GM18870 (cell line): ENCODE measurements at regions not wholly inside any gene's neighbourhood (a gene's known extent, or its start where the extent isn't known, plus 50 kb on each side); places are given as distances from the start of the nearest gene placed in this dataset.

ENCODE experiments used
- ATAC-seq: cut with Tn5 transposase; IDR thresholded peaks from one replicate; pipeline ENCODE4 v1.9.1; 2021; ENCODE audit warnings: moderate library complexity; ENCODE audit not compliant: unreplicated experiment

DNA sequence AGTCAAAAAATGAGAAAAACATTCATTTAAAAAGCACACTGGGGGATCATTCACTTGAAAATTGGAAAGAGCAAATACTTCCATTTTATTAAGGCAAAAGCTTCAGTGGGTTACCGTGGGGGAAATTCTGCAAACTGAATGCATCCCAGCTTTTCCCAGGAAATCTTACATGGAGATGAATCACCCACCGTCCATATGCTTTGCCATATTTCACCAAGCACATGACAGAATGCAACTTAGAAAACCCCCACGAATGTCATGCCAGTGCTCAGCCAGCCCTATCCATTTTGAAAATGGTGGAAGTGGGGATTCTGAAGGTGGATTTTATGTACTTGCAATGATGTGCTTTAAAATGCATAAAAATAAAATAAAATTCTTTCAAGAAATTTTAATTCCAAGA, 485.5 kb upstream of the ID2 start:
- no peak for ATAC-seq

- no peak for ATAC-seq
Observed at GRCh38 chr2:8197101-8197500, 484.8 kb upstream of the ID2 start.

DNA sequence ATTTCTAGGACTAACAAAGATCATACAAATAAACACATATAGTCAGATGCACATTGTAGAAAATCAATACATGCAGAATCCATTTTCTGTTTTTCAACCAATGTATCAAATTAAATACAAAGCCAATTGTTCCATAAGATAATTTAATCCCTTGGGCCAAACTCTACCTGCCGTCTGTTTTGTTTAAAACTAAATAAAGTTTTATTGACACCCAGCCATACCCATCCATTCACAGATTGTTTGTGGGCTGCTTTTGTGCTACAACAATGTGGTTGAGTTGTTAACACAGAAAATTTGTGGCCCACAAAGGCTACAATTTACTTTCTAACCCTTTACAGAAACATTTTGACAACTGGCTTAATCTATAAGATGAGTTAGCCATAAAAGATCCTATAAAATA, 484.0 kb upstream of the ID2 start:
- ATAC-seq: no peak

DNA sequence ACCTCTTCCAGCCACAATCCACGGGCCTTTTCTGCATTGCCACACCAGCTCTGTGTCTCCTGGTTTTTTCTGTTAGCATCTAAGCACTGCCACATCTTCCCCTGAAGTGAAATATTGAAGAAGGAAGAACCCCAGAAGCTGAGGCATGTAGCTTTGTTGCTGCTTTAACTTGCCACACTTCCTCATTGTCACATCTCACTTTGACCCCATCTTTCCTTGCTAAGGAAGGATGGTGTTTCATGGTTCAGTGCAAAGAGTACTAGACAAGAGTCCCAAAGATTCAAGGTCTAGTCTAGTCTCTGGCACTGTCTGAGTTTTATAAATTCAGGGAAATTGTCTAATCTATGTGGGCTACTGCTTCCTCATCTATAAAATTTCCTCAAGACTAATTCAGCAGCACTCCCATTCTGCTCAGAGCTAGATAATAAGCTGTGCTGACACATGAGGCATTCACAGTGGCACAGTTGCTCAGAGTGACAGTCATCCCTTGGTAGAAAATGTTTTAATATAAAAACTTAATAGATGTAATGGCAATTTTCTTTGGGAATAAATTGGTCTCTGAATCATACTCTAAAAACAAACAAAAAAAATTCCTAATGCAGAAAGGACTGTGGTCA, 483.0 kb upstream of the ID2 start:
- ATAC-seq: no peak

- peak; percentile 92 for ATAC-seq
Observed at GRCh38 chr2:8202132-8202531, 479.7 kb upstream of the ID2 start.

DNA sequence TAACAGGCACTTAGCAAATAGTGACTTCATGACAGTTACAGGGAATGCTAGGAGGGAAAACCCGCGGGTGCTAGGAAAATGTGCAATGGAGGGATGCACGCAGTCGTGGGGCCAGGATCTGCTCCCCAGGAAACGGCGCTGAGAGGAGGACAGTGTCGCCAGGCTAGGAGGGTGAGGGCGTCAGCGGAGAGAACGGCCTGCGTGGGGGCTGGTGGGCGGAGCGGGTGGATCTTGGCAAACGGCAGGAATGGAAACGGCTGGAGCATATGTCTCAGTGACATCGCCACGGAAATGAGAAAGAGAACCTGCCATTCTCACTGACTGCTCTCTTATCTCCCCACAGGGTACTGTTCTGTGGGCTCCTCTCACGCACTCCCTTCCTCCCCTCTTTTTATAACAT, 478.5 kb upstream of the ID2 start:
- ATAC-seq: no peak

DNA sequence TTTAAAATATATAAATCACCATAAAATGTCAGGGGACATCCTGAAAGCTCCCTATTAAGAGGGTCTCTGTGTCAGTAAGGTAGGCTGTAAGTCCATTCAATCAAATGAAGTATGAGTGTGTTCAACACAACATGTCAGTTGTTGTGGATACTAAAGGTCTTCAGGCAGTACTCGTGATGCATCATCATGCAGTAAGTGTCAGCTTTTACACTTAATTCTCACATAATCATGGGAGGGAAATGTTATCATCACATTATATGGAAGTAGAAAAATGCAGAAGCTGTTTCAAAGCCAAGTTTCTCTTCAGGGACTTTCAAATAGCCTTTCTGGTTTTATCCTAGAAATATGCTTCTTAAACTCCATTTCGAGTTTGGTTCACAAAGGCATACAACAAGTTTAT, 477.1 kb upstream of the ID2 start:
- ATAC-seq: no peak

- ATAC-seq: no peak
Observed at GRCh38 chr2:8209494-8209893, 472.4 kb upstream of the ID2 start.

GRCh38 chr2:8211384-8211783, 470.5 kb upstream of the ID2 start:
- no peak for ATAC-seq

DNA sequence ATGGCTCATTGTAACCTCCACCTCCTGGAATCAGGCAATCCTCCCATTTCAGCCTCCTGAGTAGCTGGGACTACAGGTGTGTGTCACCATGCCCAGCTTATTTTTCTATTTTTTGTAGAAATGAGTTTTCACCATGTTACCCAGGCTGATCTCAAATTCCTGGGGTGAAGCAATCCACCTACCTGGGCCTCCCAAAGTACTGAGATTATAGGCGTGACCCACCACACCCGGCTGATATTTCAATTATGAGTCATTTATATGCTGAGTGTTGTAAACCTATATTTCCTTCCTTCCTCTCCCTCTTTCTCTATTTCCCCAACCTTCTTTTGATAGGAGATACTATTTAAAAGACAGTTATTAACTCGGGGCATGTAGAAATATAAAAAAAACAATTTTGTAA, 469.6 kb upstream of the ID2 start:
- ATAC-seq: no peak

GRCh38 chr2:8214036-8214615, 467.7 kb upstream of the ID2 start:
- ATAC-seq: no peak

DNA sequence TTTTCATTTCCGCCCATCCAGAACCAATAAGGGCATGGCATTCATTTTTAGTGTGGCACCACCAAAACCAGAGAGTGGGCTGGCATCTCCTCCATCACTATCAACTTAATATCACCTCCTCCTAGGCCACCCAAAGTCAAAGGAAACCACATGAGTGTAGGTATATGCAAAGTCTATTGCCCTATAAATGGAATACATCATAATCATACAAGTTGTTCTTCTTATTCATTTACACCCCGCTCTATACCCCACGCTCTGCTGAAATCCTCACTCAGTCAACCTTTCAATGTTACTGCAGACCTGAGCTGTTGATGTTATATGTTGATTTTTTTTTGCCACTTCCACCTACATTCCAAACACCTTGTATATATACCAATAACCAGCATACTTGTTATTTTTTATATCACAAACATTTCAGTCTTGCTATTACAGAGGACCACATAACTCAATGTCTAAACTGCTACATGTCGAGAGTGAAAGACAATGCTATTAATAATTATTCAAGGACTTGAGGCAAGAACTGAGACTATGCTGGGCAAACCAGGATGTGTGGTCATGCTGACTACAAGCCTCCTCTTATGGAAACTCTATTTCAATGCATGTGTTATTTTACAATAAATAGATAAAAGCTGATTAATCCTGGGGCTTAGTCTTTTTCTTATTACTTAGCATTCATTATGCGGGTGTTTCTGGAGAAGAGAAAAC, 466.5 kb upstream of the ID2 start:
- peak; percentile 96 for ATAC-seq

DNA sequence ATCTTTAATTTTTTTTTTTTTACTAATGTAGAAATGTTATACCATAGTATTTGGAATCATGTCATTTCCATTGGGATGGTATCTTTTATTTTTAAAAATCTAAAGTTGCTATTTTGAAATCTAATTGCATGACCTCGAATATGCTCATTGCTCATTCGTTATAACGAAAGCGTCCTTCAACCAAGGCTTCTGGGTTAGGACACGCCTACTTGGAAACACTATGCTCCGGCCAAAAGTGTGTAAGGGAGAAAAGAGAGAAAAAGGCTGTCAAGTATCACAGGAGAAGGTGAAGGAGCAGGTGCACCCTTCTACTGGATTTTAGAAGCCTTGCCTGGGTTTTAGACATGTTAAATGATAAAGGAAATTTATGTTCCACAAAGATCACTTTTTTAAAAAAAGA, 465.9 kb upstream of the ID2 start:
- no peak for ATAC-seq

DNA sequence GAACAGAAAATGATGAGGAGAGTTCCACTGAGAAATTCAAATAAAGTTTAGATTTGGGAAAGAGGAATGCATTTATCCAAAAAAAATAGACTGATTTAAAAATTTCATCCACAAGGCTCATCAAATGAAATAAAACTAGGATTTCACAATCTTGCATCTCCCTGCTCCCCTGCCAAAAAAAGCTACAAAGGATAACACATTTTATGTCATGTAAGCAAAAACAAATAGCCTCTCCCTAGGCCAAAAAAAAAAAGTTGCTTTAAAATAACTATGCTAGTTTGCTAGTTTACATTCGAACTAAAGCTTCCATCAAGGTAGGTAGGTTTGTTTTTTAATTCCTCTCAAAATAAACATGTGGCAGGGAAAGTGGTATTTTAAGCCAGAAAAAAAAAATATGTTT, 465.5 kb upstream of the ID2 start:
- ATAC-seq: no peak

DNA sequence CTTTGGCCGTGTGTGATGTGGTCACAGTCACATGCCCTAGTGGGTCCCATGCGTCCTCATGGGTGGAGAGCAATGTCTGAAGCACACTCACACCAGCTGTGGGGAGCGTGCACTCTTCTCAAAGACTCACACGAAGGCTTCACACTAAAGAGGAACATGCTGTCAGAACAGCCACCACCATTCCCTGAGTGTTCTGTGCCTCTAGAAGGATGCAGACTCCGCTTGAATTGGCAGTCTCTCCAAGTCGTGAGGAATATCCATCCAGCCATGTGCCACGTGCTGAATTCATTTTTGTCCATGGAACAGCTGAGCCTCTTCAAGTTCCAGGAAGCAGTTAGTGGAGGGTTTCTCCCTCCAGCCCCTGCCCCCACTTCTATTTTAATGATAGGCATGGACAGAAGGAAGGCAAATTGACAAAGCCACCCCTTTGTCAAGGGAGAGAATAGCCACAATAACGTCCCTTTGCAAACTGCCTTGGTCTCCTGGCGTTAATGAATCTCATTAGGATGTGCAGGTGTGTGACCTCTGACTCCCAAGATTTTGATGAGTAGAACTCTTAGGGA, 464.3 kb upstream of the ID2 start:
- no peak for ATAC-seq

DNA sequence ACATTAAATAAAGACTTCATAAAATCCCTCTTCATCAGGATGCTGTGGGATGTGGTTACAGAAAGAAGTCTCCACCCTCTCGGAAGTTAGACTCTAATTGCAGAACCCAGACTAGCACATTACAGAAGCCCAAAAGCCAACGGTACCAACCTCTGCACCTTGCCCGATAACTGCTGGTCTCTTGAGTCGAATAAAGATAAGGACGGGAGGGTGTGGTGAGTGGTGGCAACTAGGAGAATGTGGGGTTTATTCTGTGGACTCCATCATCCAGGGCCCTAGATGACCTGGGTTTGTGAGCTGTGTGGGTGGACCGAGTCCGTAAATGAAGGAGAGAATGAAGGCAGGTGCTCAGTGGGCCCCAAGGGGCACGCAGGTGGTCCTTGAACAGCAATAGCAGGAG, 462.8 kb upstream of the ID2 start:
- ATAC-seq: no peak

- no peak for ATAC-seq
Observed at GRCh38 chr2:8219631-8220355, 462.1 kb upstream of the ID2 start.

- ATAC-seq: no peak
Observed at GRCh38 chr2:8222979-8223694, 458.7 kb upstream of the ID2 start.

- no peak for ATAC-seq
Observed at GRCh38 chr2:8223695-8224346, 458.0 kb upstream of the ID2 start.

- ATAC-seq: no peak
Observed at GRCh38 chr2:8224347-8225190, 457.3 kb upstream of the ID2 start.
